ENCODE measurements at regions not wholly inside any gene's neighbourhood (a gene's known extent, or its start where the extent isn't known, plus 50 kb on each side); places are given as distances from the start of the nearest gene placed in this dataset.

- Histone ChIP-seq H3K27ac (ENCODE audit: low read depth, low read length, poor library complexity, severe bottlenecking) (no peak overlapping the region), H3K9me3 (ENCODE audit: low read depth, low read length, poor library complexity, severe bottlenecking) (no peaks in the 10 kb centered on the region), H3K36me3 (ENCODE audit: insufficient read depth, low read length, poor library complexity, severe bottlenecking) (no peaks in the 10 kb centered on the region), H3K4me3 (ENCODE audit: low read depth, low read length, poor library complexity, severe bottlenecking) (no peak overlapping the region), H3K4me1 (ENCODE audit: insufficient read depth, low read length, poor library complexity, severe bottlenecking) (no peaks in the 10 kb centered on the region), H3K27me3 (replicated peaks; ENCODE audit: insufficient read depth, low read depth, low read length, poor library complexity) (no peaks in the 10 kb centered on the region)
- intact Hi-C loops (cut with micrococcal nuclease; ENCODE audit: unreplicated experiment), result no loop called here
- no peak for DNase-seq (ENCODE audit: low spot score)
- BruUV-seq (replicated peaks), result no TSS peak
- no peak for TF ChIP-seq CTCF (conservative IDR thresholded peaks at IDR 0.05; ENCODE audit: low read depth, low read length)
- no peak for TF ChIP-seq EZH2 (IDR thresholded peaks at IDR 0.05; ENCODE audit: borderline replicate concordance, low read depth, low read length, poor library complexity, severe bottlenecking)
- POLR2A ChIA-PET (ENCODE audit: low non-redundant PET), result no interaction called here
- CTCF ChIA-PET, result no interaction called here
These were observed 506.5 kb downstream of the HS3ST4 start for GRCh38 chr16:26198221-26198620.

DNA sequence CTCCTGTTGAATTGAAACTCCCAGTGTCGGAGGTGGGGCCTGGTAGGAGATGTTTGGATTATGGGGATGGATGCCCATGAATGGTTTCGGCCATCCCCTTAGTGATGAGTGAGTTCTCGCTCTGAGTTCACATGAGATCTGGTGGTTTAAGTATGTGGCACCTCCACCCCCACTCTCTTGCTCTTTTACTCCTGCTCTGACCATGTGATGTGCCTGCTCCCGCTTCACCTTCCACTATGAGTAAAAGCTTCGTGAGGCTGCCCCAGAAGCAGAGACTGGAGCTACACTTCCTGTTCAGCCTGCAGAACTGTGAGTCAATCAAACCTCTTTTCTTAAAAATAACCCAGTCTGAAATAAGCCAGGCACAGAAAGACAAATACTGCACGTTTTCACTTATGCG lies 512.4 kb downstream of the HS3ST4 start:
- H3K9me3 ChIP-seq (ENCODE audit: low read depth, low read length, poor library complexity, severe bottlenecking), result peaks cover 4% of the 10 kb centered on the region
- no peaks in the 10 kb centered on the region for H3K27me3 ChIP-seq (replicated peaks; ENCODE audit: insufficient read depth, low read depth, low read length, poor library complexity)
- no peaks in the 10 kb centered on the region for H3K36me3 ChIP-seq (ENCODE audit: insufficient read depth, low read length, poor library complexity, severe bottlenecking)
- POLR2A ChIA-PET (ENCODE audit: low non-redundant PET), result no interaction called here
- CTCF ChIA-PET, result no interaction called here
- no TSS peak for BruUV-seq (replicated peaks)
- no peak overlapping the region for H3K4me3 ChIP-seq (ENCODE audit: low read depth, low read length, poor library complexity, severe bottlenecking)
- DNase-seq (ENCODE audit: low spot score), result no peak
- H3K27ac ChIP-seq (ENCODE audit: low read depth, low read length, poor library complexity, severe bottlenecking), result no peak overlapping the region
- intact Hi-C loops (cut with micrococcal nuclease; ENCODE audit: unreplicated experiment), result no loop called here
- no peak for TF ChIP-seq CTCF (conservative IDR thresholded peaks at IDR 0.05; ENCODE audit: low read depth, low read length)
- no peak for TF ChIP-seq EZH2 (IDR thresholded peaks at IDR 0.05; ENCODE audit: borderline replicate concordance, low read depth, low read length, poor library complexity, severe bottlenecking)
- H3K4me1 ChIP-seq (ENCODE audit: insufficient read depth, low read length, poor library complexity, severe bottlenecking), result no peaks in the 10 kb centered on the region

DNA sequence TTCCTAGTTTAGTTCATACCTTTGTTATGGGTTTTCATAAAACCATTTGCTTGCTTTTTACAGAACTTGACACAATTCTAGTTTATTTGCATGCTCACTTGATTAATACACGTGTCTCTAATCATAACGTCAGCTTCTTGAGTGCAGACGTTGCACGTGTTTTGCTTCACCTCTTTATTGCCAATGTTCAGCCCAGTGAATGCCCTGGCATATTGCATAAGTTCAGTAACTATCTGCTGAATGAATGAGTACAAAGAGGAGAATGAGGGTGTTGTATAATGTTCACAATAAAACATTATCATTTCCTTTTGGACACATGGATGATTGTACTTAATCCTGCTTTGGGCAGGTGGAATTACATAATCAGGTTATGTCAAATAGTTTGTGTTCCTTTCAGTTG lies 519.8 kb downstream of the HS3ST4 start:
- CTCF ChIA-PET, result no interaction called here
- POLR2A ChIA-PET (ENCODE audit: low non-redundant PET), result no interaction called here
- Histone ChIP-seq H3K4me3 (ENCODE audit: low read depth, low read length, poor library complexity, severe bottlenecking) (no peak overlapping the region), H3K27me3 (replicated peaks; ENCODE audit: insufficient read depth, low read depth, low read length, poor library complexity) (peaks cover 9% of the 10 kb centered on the region), H3K27ac (ENCODE audit: low read depth, low read length, poor library complexity, severe bottlenecking) (no peak overlapping the region), H3K36me3 (ENCODE audit: insufficient read depth, low read length, poor library complexity, severe bottlenecking) (no peaks in the 10 kb centered on the region), H3K9me3 (ENCODE audit: low read depth, low read length, poor library complexity, severe bottlenecking) (peaks cover 4% of the 10 kb centered on the region), H3K4me1 (ENCODE audit: insufficient read depth, low read length, poor library complexity, severe bottlenecking) (no peaks in the 10 kb centered on the region)
- intact Hi-C loops (cut with micrococcal nuclease; ENCODE audit: unreplicated experiment), result no loop called here
- TF ChIP-seq CTCF (conservative IDR thresholded peaks at IDR 0.05; ENCODE audit: low read depth, low read length) (no peak), EZH2 (IDR thresholded peaks at IDR 0.05; ENCODE audit: borderline replicate concordance, low read depth, low read length, poor library complexity, severe bottlenecking) (no peak)
- no peak for DNase-seq (ENCODE audit: low spot score)
- no TSS peak for BruUV-seq (replicated peaks)
